NCI-H2081 (cell line): ENCODE measurements at regions not wholly inside any gene's neighbourhood (a gene's known extent, or its start where the extent isn't known, plus 50 kb on each side); places are given as distances from the start of the nearest gene placed in this dataset.
A peak's percentile ranks its signal among the peaks of the same experiment; 100 is the strongest.

Source experiments
- DNase-seq, 2 experiments: peaks; one replicate each; lab custom pipeline; 2025; lab: John Stamatoyannopoulos, UW

- no peak for DNase-seq
These were observed 547.3 kb upstream of the B3GALT2 start for GRCh38 chr1:193733674-193734073.

- DNase-seq: no peak
These were observed 543.6 kb upstream of the B3GALT2 start for GRCh38 chr1:193730017-193730416.

GRCh38 chr1:193729429-193729828 lies 543.0 kb upstream of the B3GALT2 start:
- DNase-seq: peak; percentile 7 to 62

GRCh38 chr1:193727850-193728249 lies 541.4 kb upstream of the B3GALT2 start:
- DNase-seq: peak in 1 of 2 experiments; percentile 17

- DNase-seq: no peak
These were observed 540.3 kb upstream of the B3GALT2 start for GRCh38 chr1:193726722-193727121.

GRCh38 chr1:193712392-193712791 lies 526.0 kb upstream of the B3GALT2 start:
- no peak for DNase-seq

GRCh38 chr1:193709607-193710006 lies 523.2 kb upstream of the B3GALT2 start:
- peak in 1 of 2 experiments; percentile 47 for DNase-seq

GRCh38 chr1:193707271-193708021 lies 521.0 kb upstream of the B3GALT2 start:
- no peak for DNase-seq

- no peak for DNase-seq
These were observed 520.4 kb upstream of the B3GALT2 start for GRCh38 chr1:193706766-193707165.

- DNase-seq: no peak
These were observed 519.2 kb upstream of the B3GALT2 start for GRCh38 chr1:193705554-193705981.

- DNase-seq: no peak
These were observed 517.2 kb upstream of the B3GALT2 start for GRCh38 chr1:193703655-193704054.

- DNase-seq: no peak
These were observed 516.7 kb upstream of the B3GALT2 start for GRCh38 chr1:193703121-193703520.

GRCh38 chr1:193701759-193702158 lies 515.3 kb upstream of the B3GALT2 start:
- no peak for DNase-seq

- DNase-seq: no peak
These were observed 514.4 kb upstream of the B3GALT2 start for GRCh38 chr1:193700710-193701355.

GRCh38 chr1:193699261-193699660 lies 512.8 kb upstream of the B3GALT2 start:
- no peak for DNase-seq

GRCh38 chr1:193697776-193698175 lies 511.4 kb upstream of the B3GALT2 start:
- no peak for DNase-seq

- DNase-seq: no peak
These were observed 510.8 kb upstream of the B3GALT2 start for GRCh38 chr1:193697115-193697762.

- peak in 1 of 2 experiments; percentile 14 for DNase-seq
These were observed 508.3 kb upstream of the B3GALT2 start for GRCh38 chr1:193694741-193695140.

- no peak for DNase-seq
These were observed 499.6 kb upstream of the B3GALT2 start for GRCh38 chr1:193685986-193686385.

GRCh38 chr1:193681422-193681821 lies 495.0 kb upstream of the B3GALT2 start:
- no peak for DNase-seq

- DNase-seq: no peak
These were observed 494.5 kb upstream of the B3GALT2 start for GRCh38 chr1:193680924-193681316.

GRCh38 chr1:193680247-193680923 lies 494.0 kb upstream of the B3GALT2 start:
- no peak for DNase-seq
